Tibial artery (tissue), 4 donors: ENCODE measurements at regions not wholly inside any gene's neighbourhood (a gene's known extent, or its start where the extent isn't known, plus 50 kb on each side); places are given as distances from the start of the nearest gene placed in this dataset.

Experiments
- DNase-seq, 2 donors: peaks; one replicate each; pipeline ENCODE4 v3.0.0-alpha.2; 2019
- H3K27ac ChIP-seq, 2 donors: fragments of 200-600 bp; sonication (generic) in 1 of 2; 1 replicate in 1 of 2; 2 replicates in 1 of 2; pipeline ENCODE4 v1.5.1; 2018 to 2019; ENCODE audit warnings: mild to moderate bottlenecking in 1 of 2
- H3K27me3 ChIP-seq, 2 donors: fragments of 200-600 bp; sonication (generic) in 1 of 2; one replicate each; pipeline versions ENCODE4 v1.5.1 to v1.6.0; 2016 to 2019
- H3K36me3 ChIP-seq, 3 donors: fragments of 200-600 bp; sonication (generic) in 2 of 3; one replicate each; pipeline ENCODE4 v1.5.1; 2016 to 2019; ENCODE audit warnings: mild to moderate bottlenecking in 2 of 3
- H3K4me1 ChIP-seq, 4 donors: fragments of 200-600 bp; sonication (generic) in 2 of 4; 1 replicate in 3 of 4; 2 replicates in 1 of 4; pipeline ENCODE4 v1.5.1; 2016 to 2019
- H3K4me3 ChIP-seq, 2 donors: fragments of 200-600 bp; sonication (generic) in 1 of 2; 1 replicate in 1 of 2; 2 replicates in 1 of 2; pipeline ENCODE4 v1.5.1; 2018 to 2019; ENCODE audit warnings: mild to moderate bottlenecking in 2 of 2
- H3K9me3 ChIP-seq, 3 donors: fragments of 200-600 bp; sonication (generic) in 1 of 3; one replicate each; pipeline ENCODE4 v1.5.1; 2016 to 2019
- CTCF ChIP-seq, 2 experiments: fragments of 200-600 bp in 1 of 2; fragments of 450-650 bp in 1 of 2; IDR thresholded peaks; one replicate each; pipeline ENCODE4 v1.5.1; 2017 to 2019; ENCODE audit warnings: antibody characterized with exemption in 2 of 2, mild to moderate bottlenecking in 1 of 2, moderate library complexity in 1 of 2
- intact Hi-C: fragments of 100-400 bp; cut with DNase I; formaldehyde crosslinking; loops from one replicate; pipeline ENCODE4 v1.15.0; 2023; ENCODE audit warnings: low total_unique reads

DNA sequence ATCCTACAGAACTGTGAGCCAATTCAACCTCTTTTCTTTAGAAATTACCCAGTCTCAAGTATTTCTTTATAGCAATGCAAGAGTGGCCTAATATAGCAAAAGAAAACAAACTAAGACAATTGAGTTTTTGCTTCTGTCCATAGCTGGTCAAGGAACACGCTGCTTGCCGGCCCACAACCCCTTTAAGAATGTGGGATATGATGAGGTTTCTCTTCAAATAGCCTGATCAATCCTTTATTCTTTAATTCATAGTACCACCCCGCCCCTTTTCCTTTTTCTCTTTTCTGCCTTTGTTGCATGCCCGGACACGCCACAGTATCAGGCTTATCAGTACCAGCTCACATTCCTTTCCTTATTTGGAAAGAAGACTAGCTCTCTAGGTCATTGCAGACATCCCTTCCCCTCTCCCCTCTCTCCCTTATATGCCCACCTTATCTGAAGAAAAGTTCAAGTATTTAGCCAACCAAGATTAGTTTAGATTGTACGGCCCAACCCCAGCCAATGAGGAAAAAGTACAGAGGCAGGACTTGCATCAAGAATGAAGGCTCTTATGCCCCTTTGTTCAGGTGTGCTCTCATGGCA, 404.5 kb downstream of the OCA2 start:
- Histone ChIP-seq H3K9me3 (no peaks in the 10 kb centered on the region), H3K27ac (no peak overlapping the region), H3K36me3 (no peaks in the 10 kb centered on the region), H3K4me1 (no peaks in the 10 kb centered on the region), H3K4me3 (no peak overlapping the region), H3K27me3 (no peaks in the 10 kb centered on the region)
- no peak for DNase-seq
- TF ChIP-seq CTCF (IDR thresholded peaks at IDR 0.05): no peak
- intact Hi-C loops: no loop called here

DNA sequence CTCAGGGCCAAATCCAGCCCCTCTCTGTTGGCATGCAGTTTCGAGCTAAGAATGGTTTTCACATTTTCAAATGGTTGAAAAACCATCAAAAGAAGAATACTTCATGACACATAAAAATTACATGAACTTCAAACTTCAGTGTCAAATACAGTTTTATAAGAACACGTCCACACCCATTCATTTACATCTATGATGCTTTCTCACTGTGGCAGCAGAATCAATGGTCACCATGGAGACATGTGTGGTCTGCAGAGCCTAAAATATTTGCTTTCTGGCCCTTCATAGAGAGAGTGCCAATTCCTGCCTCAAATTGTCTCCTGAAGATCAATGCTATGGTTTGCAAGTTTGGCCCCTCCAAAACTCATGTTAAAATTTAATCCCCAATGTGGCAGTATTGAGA, 405.8 kb downstream of the OCA2 start:
- Histone ChIP-seq H3K27ac (no peak overlapping the region), H3K9me3 (no peaks in the 10 kb centered on the region), H3K4me1 (no peaks in the 10 kb centered on the region), H3K36me3 (no peaks in the 10 kb centered on the region), H3K27me3 (no peaks in the 10 kb centered on the region), H3K4me3 (no peak overlapping the region)
- intact Hi-C loops: no loop called here
- DNase-seq: no peak
- TF ChIP-seq CTCF (IDR thresholded peaks at IDR 0.05): no peak

DNA sequence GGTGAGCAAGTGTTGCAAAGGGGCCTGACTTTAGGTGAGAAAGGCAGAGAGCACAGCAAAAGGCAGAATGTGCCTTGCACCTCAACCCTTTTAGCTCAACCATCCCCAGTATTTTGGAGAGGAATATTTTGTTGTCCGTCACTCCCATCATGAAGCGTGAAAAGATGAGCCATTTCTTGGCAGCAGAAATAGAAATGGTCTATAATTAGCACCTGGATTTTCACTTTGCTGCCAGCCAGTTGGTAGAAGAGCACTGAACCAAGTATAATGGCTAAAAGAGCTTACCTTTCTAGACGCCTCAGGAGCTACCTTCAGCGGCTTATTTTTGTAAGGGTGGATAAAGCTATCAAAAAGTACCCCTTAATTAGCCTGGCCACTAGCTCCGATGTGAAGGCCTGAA, 406.7 kb downstream of the OCA2 start:
- no peak for DNase-seq
- no peak for TF ChIP-seq CTCF (IDR thresholded peaks at IDR 0.05)
- Histone ChIP-seq H3K9me3 (no peaks in the 10 kb centered on the region), H3K27ac (no peak overlapping the region), H3K27me3 (no peaks in the 10 kb centered on the region), H3K4me3 (no peak overlapping the region), H3K4me1 (no peaks in the 10 kb centered on the region), H3K36me3 (no peaks in the 10 kb centered on the region)
- intact Hi-C loops: no loop called here

- Histone ChIP-seq H3K4me1 (no peaks in the 10 kb centered on the region), H3K4me3 (no peak overlapping the region), H3K27me3 (no peaks in the 10 kb centered on the region), H3K36me3 (no peaks in the 10 kb centered on the region), H3K27ac (no peak overlapping the region), H3K9me3 (no peaks in the 10 kb centered on the region)
- DNase-seq: no peak
- intact Hi-C loops: no loop called here
- no peak for TF ChIP-seq CTCF (IDR thresholded peaks at IDR 0.05)
Observed at GRCh38 chr15:27690290-27690689, 408.8 kb downstream of the OCA2 start.

DNA sequence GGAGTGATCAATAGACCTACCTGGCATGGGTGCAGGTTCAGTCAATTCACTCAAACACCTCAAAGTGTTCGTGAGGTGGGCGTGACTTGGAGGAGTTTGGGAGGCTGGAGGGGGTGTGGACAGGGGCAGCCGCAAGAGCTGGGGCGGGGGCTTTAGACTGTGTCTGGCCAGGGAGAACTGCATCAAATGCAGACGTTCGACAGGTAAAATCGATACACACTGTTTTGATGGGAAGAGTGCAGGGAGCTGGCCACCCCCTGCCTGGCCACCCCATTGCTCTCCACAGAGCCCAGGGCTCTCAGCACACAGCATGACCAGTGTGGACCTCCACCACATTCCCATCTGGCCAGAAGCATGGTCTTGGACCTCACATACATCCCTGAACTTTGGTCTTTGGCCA, 412.1 kb downstream of the OCA2 start:
- Histone ChIP-seq H3K9me3 (no peaks in the 10 kb centered on the region), H3K36me3 (no peaks in the 10 kb centered on the region), H3K4me1 (no peaks in the 10 kb centered on the region), H3K4me3 (no peak overlapping the region), H3K27ac (no peak overlapping the region), H3K27me3 (no peaks in the 10 kb centered on the region)
- TF ChIP-seq CTCF (IDR thresholded peaks at IDR 0.05): no peak
- intact Hi-C loops: no loop called here
- DNase-seq: no peak

- intact Hi-C loops: no loop called here
- Histone ChIP-seq H3K36me3 (no peaks in the 10 kb centered on the region), H3K27ac (no peak overlapping the region), H3K27me3 (no peaks in the 10 kb centered on the region), H3K4me1 (no peaks in the 10 kb centered on the region), H3K9me3 (no peaks in the 10 kb centered on the region), H3K4me3 (no peak overlapping the region)
- TF ChIP-seq CTCF (IDR thresholded peaks at IDR 0.05): no peak
- no peak for DNase-seq
Observed at GRCh38 chr15:27686369-27686768, 412.7 kb downstream of the OCA2 start.
